SJCRH30 (cell line): ENCODE measurements at regions not wholly inside any gene's neighbourhood (a gene's known extent, or its start where the extent isn't known, plus 50 kb on each side); places are given as distances from the start of the nearest gene placed in this dataset.

Source experiments
- DNase-seq, 2 experiments: peaks; one replicate each; pipeline ENCODE4 v3.0.0-alpha.2; 2015 to 2020
- H3K27ac ChIP-seq: fragments of 250-450 bp; sonication (Bioruptor Pico); 2 replicates; pipeline ENCODE4 v1.5.1; 2020; ENCODE audit warnings: mild to moderate bottlenecking, moderate library complexity
- H3K27me3 ChIP-seq: fragments of 250-450 bp; sonication (Bioruptor Pico); 2 replicates; pipeline ENCODE4 v1.5.1; 2020; ENCODE audit warnings: mild to moderate bottlenecking, moderate library complexity
- H3K36me3 ChIP-seq: fragments of 250-450 bp; sonication (Bioruptor Pico); 2 replicates; pipeline ENCODE4 v1.5.1; 2020; ENCODE audit warnings: mild to moderate bottlenecking, moderate library complexity
- H3K4me1 ChIP-seq: fragments of 250-450 bp; sonication (Bioruptor Pico); 2 replicates; pipeline ENCODE4 v1.5.1; 2020; ENCODE audit warnings: mild to moderate bottlenecking, moderate library complexity
- H3K4me3 ChIP-seq: fragments of 250-450 bp; sonication (Bioruptor Pico); 2 replicates; pipeline ENCODE4 v1.5.1; 2020; ENCODE audit warnings: mild to moderate bottlenecking, moderate library complexity
- H3K9me3 ChIP-seq: fragments of 250-450 bp; sonication (Bioruptor Pico); replicated peaks from 2 replicates; pipeline ENCODE4 v1.5.1; 2020; ENCODE audit warnings: mild to moderate bottlenecking, moderate library complexity

- DNase-seq: no peak
Observed at GRCh38 chr7:18287482-18287881, 208.1 kb upstream of the HDAC9 start.

DNA sequence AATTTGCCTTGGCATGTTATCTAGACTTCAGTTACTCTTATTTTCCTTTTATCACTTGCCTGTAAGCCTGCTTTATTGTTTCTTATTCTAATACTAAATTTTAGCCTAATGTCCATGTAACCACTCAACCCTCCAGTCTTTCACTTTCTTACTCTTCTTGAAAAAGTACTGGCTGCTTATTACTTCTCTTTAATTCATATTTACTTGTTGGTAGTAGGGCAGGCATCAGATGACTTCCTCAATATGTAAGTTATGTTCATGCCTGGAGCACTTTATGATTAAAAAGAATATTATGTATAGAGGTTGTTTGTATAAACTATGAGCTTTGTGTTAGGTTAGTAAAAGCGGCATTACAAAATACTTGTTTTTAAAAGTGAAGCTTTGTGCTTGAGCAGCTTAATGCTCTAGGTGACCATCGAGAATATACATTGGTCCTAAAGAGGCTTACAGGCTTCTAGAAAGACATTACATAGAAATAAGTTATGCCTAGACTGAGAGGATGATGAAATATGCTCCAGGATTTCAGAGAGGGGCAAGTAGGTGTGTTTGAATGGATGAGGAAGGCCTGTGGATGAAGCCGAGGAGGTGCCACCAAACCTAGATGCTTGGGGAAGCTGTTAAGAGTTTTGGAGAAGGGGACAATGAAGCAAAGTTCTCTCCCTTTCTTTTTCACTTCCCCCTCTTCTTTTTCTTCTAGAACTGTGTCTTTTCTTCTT is 207.1 kb upstream of the HDAC9 start:
- Histone ChIP-seq H3K36me3 (no peaks in the 10 kb centered on the region), H3K4me1 (no peaks in the 10 kb centered on the region), H3K9me3 (no peaks in the 10 kb centered on the region), H3K27ac (no peak overlapping the region), H3K4me3 (no peak overlapping the region), H3K27me3 (no peaks in the 10 kb centered on the region)
- DNase-seq: no peak

More at GRCh38 chr7:18287482-18287881, 208.1 kb upstream of the HDAC9 start:
- Histone ChIP-seq H3K36me3 (no peaks in the 10 kb centered on the region), H3K4me3 (no peak overlapping the region), H3K27me3 (no peaks in the 10 kb centered on the region), H3K9me3 (no peaks in the 10 kb centered on the region), H3K4me1 (no peaks in the 10 kb centered on the region), H3K27ac (no peak overlapping the region)

GRCh38 chr7:18289788-18290187 is 205.8 kb upstream of the HDAC9 start:
- Histone ChIP-seq H3K4me3 (no peak overlapping the region), H3K9me3 (no peaks in the 10 kb centered on the region), H3K36me3 (no peaks in the 10 kb centered on the region), H3K27me3 (peaks cover 5% of the 10 kb centered on the region; the same call in 1 of the 2 replicates), H3K27ac (no peak overlapping the region), H3K4me1 (no peaks in the 10 kb centered on the region)
- DNase-seq: no peak

- Histone ChIP-seq H3K36me3 (no peaks in the 10 kb centered on the region), H3K4me1 (no peaks in the 10 kb centered on the region), H3K27me3 (peaks cover 5% of the 10 kb centered on the region; the same call in 1 of the 2 replicates), H3K4me3 (no peak overlapping the region), H3K27ac (no peak overlapping the region), H3K9me3 (no peaks in the 10 kb centered on the region)
- DNase-seq: no peak
Observed at GRCh38 chr7:18290223-18290622, 205.3 kb upstream of the HDAC9 start.

DNA sequence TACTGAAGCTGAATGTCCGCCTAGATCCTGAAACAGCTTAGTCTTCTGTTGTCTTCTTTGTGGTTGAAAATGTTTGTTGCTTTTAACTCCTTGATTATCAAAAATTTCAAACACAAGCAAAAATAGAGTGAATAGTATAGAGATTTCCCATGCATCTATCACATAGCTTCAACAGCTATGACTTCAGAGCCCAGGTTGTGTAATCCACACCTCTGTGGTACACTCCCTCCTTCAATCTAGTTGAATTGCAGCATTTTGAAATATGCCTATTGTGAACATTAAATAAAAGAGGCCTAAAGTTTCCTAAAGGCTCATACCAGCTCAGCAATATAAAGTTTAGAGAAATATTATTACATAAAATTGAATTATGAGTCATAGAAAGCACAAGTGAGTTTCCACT is 204.7 kb upstream of the HDAC9 start:
- Histone ChIP-seq H3K27ac (no peak overlapping the region), H3K27me3 (peaks cover 5% of the 10 kb centered on the region; the same call in 1 of the 2 replicates), H3K36me3 (no peaks in the 10 kb centered on the region), H3K9me3 (no peaks in the 10 kb centered on the region), H3K4me3 (no peak overlapping the region), H3K4me1 (no peaks in the 10 kb centered on the region)
- DNase-seq: no peak

- no peak for DNase-seq
- no peaks in the 10 kb centered on the region for H3K9me3 ChIP-seq
- peaks cover 5% of the 10 kb centered on the region; the same call in 1 of the 2 replicates for H3K27me3 ChIP-seq
- H3K4me1 ChIP-seq: no peaks in the 10 kb centered on the region
- H3K27ac ChIP-seq: no peak overlapping the region
- no peak overlapping the region for H3K4me3 ChIP-seq
- H3K36me3 ChIP-seq: no peaks in the 10 kb centered on the region
Observed at GRCh38 chr7:18292584-18292983, 203.0 kb upstream of the HDAC9 start.

DNA sequence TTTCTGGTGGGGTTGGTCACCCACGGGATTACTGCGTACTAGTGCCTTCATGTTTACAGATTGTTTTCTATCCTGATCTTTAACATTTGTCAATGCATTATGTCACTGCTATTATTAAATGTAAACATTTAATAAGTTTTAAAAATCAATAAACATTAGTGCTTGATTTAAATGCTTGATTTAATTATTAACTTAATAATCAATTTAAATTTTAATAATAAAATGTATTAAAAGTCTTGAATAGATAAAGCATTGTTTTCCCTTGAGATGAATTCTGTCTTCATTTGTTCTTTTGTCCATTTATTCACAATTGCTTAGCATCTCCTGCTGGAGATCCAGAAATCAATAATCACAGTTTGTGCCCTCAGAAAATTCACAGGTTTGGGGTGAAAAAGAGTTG is 201.8 kb upstream of the HDAC9 start:
- no peak for DNase-seq
- no peaks in the 10 kb centered on the region for H3K9me3 ChIP-seq
- no peak overlapping the region for H3K27ac ChIP-seq
- no peaks in the 10 kb centered on the region for H3K36me3 ChIP-seq
- no peak overlapping the region for H3K4me3 ChIP-seq
- H3K27me3 ChIP-seq: peaks cover 5% of the 10 kb centered on the region; the same call in 1 of the 2 replicates
- H3K4me1 ChIP-seq: no peaks in the 10 kb centered on the region

- Histone ChIP-seq H3K9me3 (no peaks in the 10 kb centered on the region), H3K27ac (no peak overlapping the region), H3K27me3 (peaks cover 5% of the 10 kb centered on the region; the same call in 1 of the 2 replicates), H3K4me3 (no peak overlapping the region), H3K36me3 (no peaks in the 10 kb centered on the region), H3K4me1 (no peaks in the 10 kb centered on the region)
- no peak for DNase-seq
Observed at GRCh38 chr7:18294411-18294810, 201.1 kb upstream of the HDAC9 start.

DNA sequence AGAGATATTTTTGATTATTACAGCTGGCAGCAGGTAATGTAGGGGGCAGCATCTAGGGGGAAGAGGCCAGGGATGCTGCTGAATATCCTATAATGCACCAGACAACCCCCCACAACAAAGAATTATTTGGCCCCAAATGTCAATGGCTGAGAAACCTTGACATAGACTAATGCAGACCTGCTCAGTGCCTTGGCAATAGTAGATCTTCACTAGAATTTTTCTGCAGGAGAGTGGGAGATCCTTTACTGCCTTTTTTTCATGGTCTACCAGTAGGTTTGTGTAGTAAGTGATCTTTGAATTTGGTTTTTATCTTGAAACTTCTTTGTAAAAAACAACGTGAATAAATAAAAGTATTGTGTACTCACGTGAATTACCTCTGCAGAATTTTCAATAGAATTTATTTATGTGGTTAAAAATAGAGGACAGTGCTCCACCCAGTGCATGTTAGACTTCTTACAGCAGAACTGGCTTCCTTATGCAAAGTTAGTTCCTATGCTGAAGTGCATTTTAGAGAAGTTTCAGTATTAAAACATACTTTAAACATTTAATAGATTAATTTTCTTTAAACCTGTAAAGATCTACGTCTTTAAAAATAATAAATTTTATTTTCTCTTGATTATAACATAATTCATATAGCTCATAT is 199.6 kb upstream of the HDAC9 start:
- H3K9me3 ChIP-seq: no peaks in the 10 kb centered on the region
- H3K36me3 ChIP-seq: no peaks in the 10 kb centered on the region
- no peak overlapping the region for H3K27ac ChIP-seq
- no peak overlapping the region for H3K4me3 ChIP-seq
- no peaks in the 10 kb centered on the region for H3K4me1 ChIP-seq
- H3K27me3 ChIP-seq: peaks cover 5% of the 10 kb centered on the region; the same call in 1 of the 2 replicates
- DNase-seq: no peak

- Histone ChIP-seq H3K27me3 (no peaks in the 10 kb centered on the region), H3K4me1 (no peaks in the 10 kb centered on the region), H3K27ac (no peak overlapping the region), H3K9me3 (no peaks in the 10 kb centered on the region), H3K4me3 (no peak overlapping the region), H3K36me3 (no peaks in the 10 kb centered on the region)
- no peak for DNase-seq
Observed at GRCh38 chr7:18302097-18302496, 193.5 kb upstream of the HDAC9 start.

DNA sequence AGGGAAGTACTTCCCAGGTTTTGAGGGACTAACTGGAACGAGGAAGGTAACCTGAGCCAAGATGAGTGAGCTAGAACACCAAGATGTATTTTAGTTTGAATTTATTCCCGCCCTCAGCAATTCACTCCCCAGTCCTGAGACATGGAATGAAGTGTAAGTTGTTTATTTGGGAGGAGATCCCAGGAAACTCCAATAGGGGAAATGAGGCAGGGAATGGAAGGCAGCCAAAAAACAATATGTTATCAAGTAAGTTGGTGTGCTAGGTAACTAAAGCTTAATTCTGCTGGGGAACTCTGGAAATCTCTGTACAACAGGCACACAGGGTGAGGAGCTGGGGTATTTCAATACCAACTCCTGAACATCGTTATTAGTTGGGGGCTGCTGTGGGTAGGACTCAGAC is 189.7 kb upstream of the HDAC9 start:
- DNase-seq: no peak

DNA sequence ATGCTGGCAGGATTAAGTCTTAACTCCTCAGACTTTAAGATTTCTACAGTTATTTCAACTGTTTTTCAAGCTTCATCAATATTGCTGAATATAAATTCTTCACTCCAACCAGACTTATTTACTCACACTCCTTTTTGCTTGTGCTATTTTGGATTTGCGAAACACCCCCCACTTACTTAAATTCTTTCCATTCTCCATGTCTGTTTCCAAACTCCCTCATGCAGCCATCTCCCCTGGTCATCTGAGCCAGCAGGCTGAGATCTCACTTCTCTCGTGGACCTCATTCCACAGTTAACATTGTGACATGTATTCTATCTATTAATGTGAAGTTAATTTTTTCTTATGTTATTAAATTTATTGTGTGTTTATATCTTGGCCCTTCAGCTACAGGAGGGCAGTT is 188.9 kb upstream of the HDAC9 start:
- no peaks in the 10 kb centered on the region for H3K36me3 ChIP-seq
- H3K27ac ChIP-seq: no peak overlapping the region
- no peaks in the 10 kb centered on the region for H3K4me1 ChIP-seq
- no peak for DNase-seq
- no peaks in the 10 kb centered on the region for H3K27me3 ChIP-seq
- no peak overlapping the region for H3K4me3 ChIP-seq
- H3K9me3 ChIP-seq: no peaks in the 10 kb centered on the region

More for the DNA sequence above, 189.7 kb upstream of the HDAC9 start:
- no peaks in the 10 kb centered on the region for H3K27me3 ChIP-seq
- no peak overlapping the region for H3K4me3 ChIP-seq
- H3K4me1 ChIP-seq: no peaks in the 10 kb centered on the region
- H3K9me3 ChIP-seq: no peaks in the 10 kb centered on the region
- H3K36me3 ChIP-seq: no peaks in the 10 kb centered on the region
- no peak overlapping the region for H3K27ac ChIP-seq

DNA sequence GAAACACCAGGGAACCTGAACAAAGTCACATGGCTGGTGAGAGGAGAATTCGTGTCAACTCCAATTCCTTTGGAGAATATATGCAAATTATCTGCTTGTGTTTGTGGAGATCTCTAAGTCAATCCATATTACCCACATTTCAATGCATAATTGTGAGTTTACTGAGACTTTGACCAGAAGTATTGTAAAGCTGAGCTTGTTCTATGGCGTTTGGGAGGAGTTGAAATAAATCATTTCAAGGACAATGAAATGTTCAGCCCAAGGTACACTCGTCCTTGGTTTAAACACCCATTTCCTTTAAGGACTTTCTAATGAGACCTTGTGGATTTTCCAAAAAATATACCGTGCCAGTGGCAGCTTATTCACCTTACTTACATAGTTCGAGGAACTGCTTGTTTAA is 186.6 kb upstream of the HDAC9 start:
- Histone ChIP-seq H3K27me3 (no peaks in the 10 kb centered on the region), H3K27ac (no peak overlapping the region), H3K4me1 (no peaks in the 10 kb centered on the region), H3K9me3 (no peaks in the 10 kb centered on the region), H3K4me3 (no peak overlapping the region), H3K36me3 (no peaks in the 10 kb centered on the region)
- DNase-seq: no peak

GRCh38 chr7:18312482-18312881 is 183.1 kb upstream of the HDAC9 start:
- DNase-seq: no peak
- Histone ChIP-seq H3K4me3 (no peak overlapping the region), H3K27ac (no peak overlapping the region), H3K36me3 (no peaks in the 10 kb centered on the region), H3K4me1 (no peaks in the 10 kb centered on the region), H3K9me3 (no peaks in the 10 kb centered on the region), H3K27me3 (no peaks in the 10 kb centered on the region)

- H3K4me3 ChIP-seq: no peak overlapping the region
- DNase-seq: peak in 1 of 2 experiments; percentile 9
Observed at GRCh38 chr7:18313965-18314364, 181.6 kb upstream of the HDAC9 start.

GRCh38 chr7:18315241-18315640 is 180.3 kb upstream of the HDAC9 start:
- Histone ChIP-seq H3K27ac (no peak overlapping the region), H3K36me3 (no peaks in the 10 kb centered on the region), H3K27me3 (no peaks in the 10 kb centered on the region), H3K9me3 (no peaks in the 10 kb centered on the region), H3K4me1 (no peaks in the 10 kb centered on the region), H3K4me3 (no peak overlapping the region)
- no peak for DNase-seq

More at GRCh38 chr7:18313965-18314364, 181.6 kb upstream of the HDAC9 start:
- Histone ChIP-seq H3K4me1 (no peaks in the 10 kb centered on the region), H3K27ac (no peak overlapping the region), H3K27me3 (no peaks in the 10 kb centered on the region), H3K36me3 (no peaks in the 10 kb centered on the region), H3K9me3 (no peaks in the 10 kb centered on the region)
